ENCODE measurements at regions not wholly inside any gene's neighbourhood (a gene's known extent, or its start where the extent isn't known, plus 50 kb on each side); places are given as distances from the start of the nearest gene placed in this dataset.

DNA sequence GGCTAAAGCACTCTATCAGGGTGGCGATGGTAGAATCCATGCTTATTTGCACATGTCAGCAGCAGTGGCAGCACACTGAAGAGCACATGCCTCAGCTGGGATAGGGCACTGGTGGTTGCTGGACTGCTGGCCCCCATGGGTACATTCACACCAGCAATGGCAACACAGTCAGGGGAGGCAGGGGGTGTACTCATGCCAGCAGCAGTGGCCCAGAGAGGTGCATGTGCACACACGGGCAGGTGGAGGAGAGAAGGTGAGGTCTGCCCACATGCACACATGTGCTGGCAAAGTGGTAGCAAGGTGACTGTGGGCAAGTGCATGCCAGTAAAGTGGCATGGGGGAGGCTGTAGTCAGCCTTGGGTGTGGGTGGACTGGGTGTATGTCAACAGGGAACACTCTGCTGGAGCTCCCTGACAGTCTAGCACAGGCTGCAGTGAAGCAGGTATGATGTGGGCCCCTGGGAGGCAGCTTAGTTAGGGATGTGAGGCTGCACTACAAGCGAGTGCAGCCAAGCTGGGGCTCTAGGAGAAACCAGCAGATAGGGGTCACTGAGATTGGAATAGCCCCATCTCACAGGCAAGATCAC lies 53.9 kb upstream of the NPAP1 start:
- TF ChIP-seq, protein P1, sequence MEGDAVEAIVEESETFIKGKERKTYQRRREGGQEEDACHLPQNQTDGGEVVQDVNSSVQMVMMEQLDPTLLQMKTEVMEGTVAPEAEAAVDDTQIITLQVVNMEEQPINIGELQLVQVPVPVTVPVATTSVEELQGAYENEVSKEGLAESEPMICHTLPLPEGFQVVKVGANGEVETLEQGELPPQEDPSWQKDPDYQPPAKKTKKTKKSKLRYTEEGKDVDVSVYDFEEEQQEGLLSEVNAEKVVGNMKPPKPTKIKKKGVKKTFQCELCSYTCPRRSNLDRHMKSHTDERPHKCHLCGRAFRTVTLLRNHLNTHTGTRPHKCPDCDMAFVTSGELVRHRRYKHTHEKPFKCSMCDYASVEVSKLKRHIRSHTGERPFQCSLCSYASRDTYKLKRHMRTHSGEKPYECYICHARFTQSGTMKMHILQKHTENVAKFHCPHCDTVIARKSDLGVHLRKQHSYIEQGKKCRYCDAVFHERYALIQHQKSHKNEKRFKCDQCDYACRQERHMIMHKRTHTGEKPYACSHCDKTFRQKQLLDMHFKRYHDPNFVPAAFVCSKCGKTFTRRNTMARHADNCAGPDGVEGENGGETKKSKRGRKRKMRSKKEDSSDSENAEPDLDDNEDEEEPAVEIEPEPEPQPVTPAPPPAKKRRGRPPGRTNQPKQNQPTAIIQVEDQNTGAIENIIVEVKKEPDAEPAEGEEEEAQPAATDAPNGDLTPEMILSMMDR (IDR thresholded peaks at IDR 0.05), result no peak
- Mint-ChIP-seq H3K4me3 (ENCODE audit: unreplicated experiment) (no peak overlapping the region), H3K27ac (ENCODE audit: unreplicated experiment) (no peak overlapping the region)

More for the DNA sequence above, 53.9 kb upstream of the NPAP1 start:
- Mint-ChIP-seq H3K9me3 (ENCODE audit: unreplicated experiment) (peaks cover 41% of the 10 kb centered on the region), H3K36me3 (ENCODE audit: unreplicated experiment) (no peaks in the 10 kb centered on the region), H3K4me1 (ENCODE audit: unreplicated experiment) (no peaks in the 10 kb centered on the region), H3K27me3 (ENCODE audit: unreplicated experiment) (no peaks in the 10 kb centered on the region)
- DNase-seq (ENCODE audit: extremely low spot score, unreplicated experiment), result no peak
